Right lobe of liver (tissue), 6 donors: ENCODE measurements at regions not wholly inside any gene's neighbourhood (a gene's known extent, or its start where the extent isn't known, plus 50 kb on each side); places are given as distances from the start of the nearest gene placed in this dataset.
A peak's percentile ranks its signal among the peaks of the same experiment; 100 is the strongest.

Source experiments
- ATAC-seq, 4 donors: fragments of 200-7000 bp; cut with Tn5 transposase; one replicate each; pipeline ENCODE4 v1.9.1; 2020; ENCODE audit warnings: mild to moderate bottlenecking in 4 of 4, moderate library complexity in 4 of 4
- DNase-seq, 3 donors: peaks; one replicate each; pipeline ENCODE4 v3.0.0-alpha.2; 2020
- H3K27ac ChIP-seq, 3 donors: fragments of 200-600 bp; one replicate each; pipeline ENCODE4 v1.8.0; 2022
- H3K27me3 ChIP-seq, 2 donors: fragments of 200-600 bp; one replicate each; pipeline ENCODE4 v1.8.0; 2022
- H3K36me3 ChIP-seq, 4 donors: fragments of 200-600 bp; sonication (generic) in 1 of 4; one replicate each; pipeline versions ENCODE4 v1.5.1 to v1.8.0; 2017 to 2022; ENCODE audit warnings: control low read depth in 1 of 4
- H3K4me1 ChIP-seq, 4 donors: fragments of 200-600 bp; sonication (generic) in 1 of 4; one replicate each; pipeline versions ENCODE4 v1.5.1 to v1.8.0; 2017 to 2022; ENCODE audit warnings: control low read depth in 1 of 4
- H3K4me3 ChIP-seq, 3 donors: fragments of 200-600 bp; one replicate each; pipeline ENCODE4 v1.8.0; 2022
- H3K9me3 ChIP-seq, 4 donors: fragments of 200-600 bp; sonication (generic) in 1 of 4; one replicate each; pipeline versions ENCODE4 v1.5.1 to v1.8.0; 2017 to 2022; ENCODE audit warnings: control low read depth in 1 of 4
- POLR2A ChIP-seq: fragments of 450-650 bp; IDR thresholded peaks from one replicate; pipeline ENCODE4 v1.6.1; 2017; ENCODE audit warnings: antibody characterized with exemption, mild to moderate bottlenecking
- WGBS: methylation state at CpG from one replicate; pipeline ENCODE4 v1.1.6; 2018; ENCODE audit warnings: low coverage, low lambda C conversion rate; ENCODE audit not compliant: insufficient coverage; ENCODE audit errors: missing lambda C conversion rate; 5-methylcytosine and 5-hydroxymethylcytosine counted together
- intact Hi-C, 2 donors: fragments of 100-400 bp; cut with DNase I; formaldehyde crosslinking; loops; one replicate each; pipeline versions ENCODE4 v1.11.2 to v1.14.1; 2022
- TF ChIP-seq, protein P1 (sequence below), 4 donors: fragments of 200-600 bp in 3 of 4; fragments of 450-650 bp in 1 of 4; IDR thresholded peaks; one replicate each; pipeline versions ENCODE4 v1.5.1 to v1.8.0; 2016 to 2022; ENCODE audit warnings: antibody characterized with exemption in 4 of 4, mild to moderate bottlenecking in 2 of 4
- donor health status: DM: no; HTN: yes; CAD: no.
- donor health status: DM: no; HTN: no; CAD: no.
- donor health status: DM: no; HTN: no; CAD: no.
- donor health status: DM: no; HTN: yes; CAD: no.
- donor health status: DM: no; HTN: yes; CAD: no.

GRCh38 chr5:136676685-136677084 is 311.3 kb upstream of the TRPC7 start:
- Histone ChIP-seq H3K4me3 (no peak overlapping the region), H3K4me1 (no peaks in the 10 kb centered on the region), H3K9me3 (no peaks in the 10 kb centered on the region), H3K27me3 (no peaks in the 10 kb centered on the region), H3K27ac (no peak overlapping the region), H3K36me3 (no peaks in the 10 kb centered on the region)
- WGBS = 47% methylated on average over 3 of the region's 3 CpGs
- ATAC-seq (no peak), DNase-seq (no peak)
- intact Hi-C loops = no loop called here
- TF ChIP-seq, protein P1, sequence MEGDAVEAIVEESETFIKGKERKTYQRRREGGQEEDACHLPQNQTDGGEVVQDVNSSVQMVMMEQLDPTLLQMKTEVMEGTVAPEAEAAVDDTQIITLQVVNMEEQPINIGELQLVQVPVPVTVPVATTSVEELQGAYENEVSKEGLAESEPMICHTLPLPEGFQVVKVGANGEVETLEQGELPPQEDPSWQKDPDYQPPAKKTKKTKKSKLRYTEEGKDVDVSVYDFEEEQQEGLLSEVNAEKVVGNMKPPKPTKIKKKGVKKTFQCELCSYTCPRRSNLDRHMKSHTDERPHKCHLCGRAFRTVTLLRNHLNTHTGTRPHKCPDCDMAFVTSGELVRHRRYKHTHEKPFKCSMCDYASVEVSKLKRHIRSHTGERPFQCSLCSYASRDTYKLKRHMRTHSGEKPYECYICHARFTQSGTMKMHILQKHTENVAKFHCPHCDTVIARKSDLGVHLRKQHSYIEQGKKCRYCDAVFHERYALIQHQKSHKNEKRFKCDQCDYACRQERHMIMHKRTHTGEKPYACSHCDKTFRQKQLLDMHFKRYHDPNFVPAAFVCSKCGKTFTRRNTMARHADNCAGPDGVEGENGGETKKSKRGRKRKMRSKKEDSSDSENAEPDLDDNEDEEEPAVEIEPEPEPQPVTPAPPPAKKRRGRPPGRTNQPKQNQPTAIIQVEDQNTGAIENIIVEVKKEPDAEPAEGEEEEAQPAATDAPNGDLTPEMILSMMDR (IDR thresholded peaks at IDR 0.05) = no peak
- no peak for TF ChIP-seq POLR2A

- intact Hi-C loops = no loop called here
- H3K36me3 ChIP-seq = no peaks in the 10 kb centered on the region
- no peak overlapping the region for H3K4me3 ChIP-seq
- H3K4me1 ChIP-seq = no peaks in the 10 kb centered on the region
- H3K27ac ChIP-seq = no peak overlapping the region
- no peaks in the 10 kb centered on the region for H3K27me3 ChIP-seq
- no peaks in the 10 kb centered on the region for H3K9me3 ChIP-seq
- ATAC-seq (no peak), DNase-seq (no peak)
- TF ChIP-seq, protein P1 (IDR thresholded peaks at IDR 0.05) = no peak
- no peak for TF ChIP-seq POLR2A
These were observed 310.4 kb upstream of the TRPC7 start for GRCh38 chr5:136675769-136676168.

DNA sequence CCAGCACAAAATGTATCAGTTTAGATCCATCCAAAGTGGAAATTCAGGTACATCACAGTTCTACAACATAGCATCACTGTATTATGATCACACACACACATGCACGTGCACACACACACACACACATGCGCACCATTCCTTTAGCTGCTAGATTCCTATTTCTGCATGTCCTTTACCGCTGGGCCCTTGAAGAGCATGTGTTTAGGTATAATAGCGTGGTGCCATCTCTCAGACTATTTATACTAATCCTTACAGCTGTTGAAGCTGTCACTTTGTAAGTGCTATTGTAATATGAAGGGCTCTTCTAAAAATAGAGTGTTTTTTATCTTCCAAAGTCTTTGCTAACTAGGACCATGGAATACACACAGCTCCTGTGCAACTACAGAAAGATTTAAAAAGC is 308.8 kb upstream of the TRPC7 start:
- no peak for DNase-seq
- H3K27me3 ChIP-seq = no peaks in the 10 kb centered on the region
- TF ChIP-seq, protein P1 (IDR thresholded peaks at IDR 0.05) = no peak
- TF ChIP-seq POLR2A = no peak
- no peaks in the 10 kb centered on the region for H3K4me1 ChIP-seq
- ATAC-seq = no peak
- WGBS = 63% methylated on average over 4 of the region's 4 CpGs
- no peak overlapping the region for H3K4me3 ChIP-seq
- H3K36me3 ChIP-seq = no peaks in the 10 kb centered on the region
- intact Hi-C loops = no loop called here
- H3K27ac ChIP-seq = no peak overlapping the region
- no peaks in the 10 kb centered on the region for H3K9me3 ChIP-seq

GRCh38 chr5:136667789-136668188 is 302.4 kb upstream of the TRPC7 start:
- DNase-seq = no peak
- Histone ChIP-seq H3K27ac (no peak overlapping the region), H3K27me3 (no peaks in the 10 kb centered on the region), H3K9me3 (no peaks in the 10 kb centered on the region), H3K36me3 (no peaks in the 10 kb centered on the region), H3K4me1 (no peaks in the 10 kb centered on the region), H3K4me3 (no peak overlapping the region)
- ATAC-seq = no peak
- intact Hi-C loops = no loop called here
- no peak for TF ChIP-seq POLR2A
- TF ChIP-seq, protein P1 (IDR thresholded peaks at IDR 0.05) = no peak
- WGBS = 75% methylated on average over 1 of the region's 2 CpGs

GRCh38 chr5:136666970-136667620 is 301.8 kb upstream of the TRPC7 start:
- no peak for TF ChIP-seq POLR2A
- TF ChIP-seq, protein P1 (IDR thresholded peaks at IDR 0.05) = no peak
- Histone ChIP-seq H3K27ac (no peak overlapping the region), H3K4me3 (no peak overlapping the region), H3K36me3 (no peaks in the 10 kb centered on the region), H3K9me3 (no peaks in the 10 kb centered on the region), H3K27me3 (no peaks in the 10 kb centered on the region), H3K4me1 (no peaks in the 10 kb centered on the region)
- peak in 1 of 4 donors; percentile 33 for ATAC-seq
- no peak for DNase-seq
- intact Hi-C loops = no loop called here
- WGBS = 22% methylated on average over 1 of the region's 8 CpGs
